WI38 (cell line): ENCODE measurements at regions not wholly inside any gene's neighbourhood (a gene's known extent, or its start where the extent isn't known, plus 50 kb on each side); places are given as distances from the start of the nearest gene placed in this dataset.
"Not testable (repeated sequence)": the region's sequence is repeated elsewhere in the genome, so short reads cannot be mapped to it uniquely, and the experiment has no call there.

Source experiments
- H3K4me3 ChIP-seq: 2 replicates; pipeline ENCODE4 v1.5.1; 2011; ENCODE audit warnings: low read depth, mild to moderate bottlenecking, control low read depth, low read length
- CTCF ChIP-seq: IDR thresholded peaks from 2 replicates; pipeline ENCODE4 v1.5.1; 2012; ENCODE audit warnings: low read depth, mild to moderate bottlenecking, control low read depth, low read length

DNA sequence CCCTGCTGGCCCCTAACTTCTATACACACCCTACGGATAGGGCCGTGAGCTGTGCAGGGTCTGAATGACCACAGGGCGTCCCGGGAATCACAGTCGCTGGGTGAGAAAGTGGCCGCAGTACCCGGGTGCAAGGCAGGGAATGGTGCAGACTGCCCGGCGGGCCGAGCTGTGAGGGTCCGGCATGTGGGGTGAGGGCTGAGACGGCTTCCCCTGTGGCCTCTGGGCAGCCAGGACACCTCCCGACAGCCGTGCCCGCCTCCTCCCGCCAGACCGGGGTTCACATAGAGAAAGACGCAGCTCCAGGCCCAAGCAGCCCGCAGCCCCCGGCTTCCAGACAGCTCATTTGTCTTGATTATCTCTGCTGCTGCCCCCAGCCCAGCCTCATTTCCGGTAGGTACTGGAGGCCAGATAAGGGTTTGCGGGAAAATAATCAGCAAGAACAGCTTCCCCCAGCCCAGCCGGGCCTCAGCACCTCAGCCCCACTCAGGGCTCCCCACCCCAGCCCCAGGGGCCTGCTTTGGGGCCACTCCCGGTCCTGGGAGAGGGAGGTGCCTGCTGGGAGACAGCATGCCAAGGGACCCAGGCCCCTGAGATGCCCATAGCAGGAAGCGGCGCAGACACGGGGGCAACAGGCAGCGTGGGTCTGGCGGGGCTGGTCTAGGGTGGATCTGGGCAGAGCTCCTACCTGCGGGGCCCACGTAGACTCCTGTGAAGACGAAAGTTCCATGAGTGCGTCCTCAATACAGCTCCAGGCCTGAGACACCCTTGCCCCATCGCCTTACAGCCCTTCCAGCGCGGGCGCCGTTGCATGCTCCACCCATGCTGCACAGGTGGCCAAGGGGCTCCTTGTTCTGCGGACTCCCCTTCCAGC, 123.1 kb downstream of the BRD1 start:
- TF ChIP-seq CTCF: no peak
- no peak overlapping the region for H3K4me3 ChIP-seq

DNA sequence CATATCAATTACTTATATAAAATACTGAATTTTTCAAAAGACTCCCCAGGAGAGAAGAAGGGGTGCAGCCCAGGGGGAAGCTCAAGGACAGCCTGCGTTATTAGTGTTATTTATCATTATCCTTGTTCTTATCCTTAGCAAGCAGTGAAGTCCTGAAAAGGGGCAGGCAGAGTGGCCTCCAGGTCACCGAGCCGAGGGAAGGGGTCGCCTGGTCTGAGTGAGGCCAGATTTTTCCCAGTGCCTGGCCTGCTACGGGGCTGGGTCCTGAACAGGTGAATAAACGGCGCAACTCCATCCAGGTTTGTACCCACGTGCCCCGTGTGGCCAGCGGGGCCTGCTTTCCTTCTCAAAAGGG, 123.7 kb downstream of the BRD1 start:
- no peak for TF ChIP-seq CTCF
- no peak overlapping the region for H3K4me3 ChIP-seq

GRCh38 chr22:49703505-49703904, 124.2 kb downstream of the BRD1 start:
- no peak for TF ChIP-seq CTCF
- H3K4me3 ChIP-seq: no peak overlapping the region

- TF ChIP-seq CTCF: no peak
- H3K4me3 ChIP-seq: no peak overlapping the region
Measured at GRCh38 chr22:49702068-49702397, 125.6 kb downstream of the BRD1 start.

- H3K4me3 ChIP-seq: no peak overlapping the region
- TF ChIP-seq CTCF: peak; percentile 13; the same call in 1 of the 2 replicates
Measured at GRCh38 chr22:49701380-49702067, 126.1 kb downstream of the BRD1 start.

GRCh38 chr22:49699928-49700498, 127.7 kb downstream of the BRD1 start:
- TF ChIP-seq CTCF: no peak
- H3K4me3 ChIP-seq: no peak overlapping the region

GRCh38 chr22:49699476-49699875, 128.2 kb downstream of the BRD1 start:
- TF ChIP-seq CTCF: no peak
- no peak overlapping the region for H3K4me3 ChIP-seq

- not testable (repeated sequence) for H3K4me3 ChIP-seq
Measured at GRCh38 chr22:49698616-49699015, 129.1 kb downstream of the BRD1 start.
